Transverse colon (tissue), 4 donors: ENCODE measurements at regions not wholly inside any gene's neighbourhood (a gene's known extent, or its start where the extent isn't known, plus 50 kb on each side); places are given as distances from the start of the nearest gene placed in this dataset.

Experiments used
- CTCF ChIP-seq, 5 experiments: fragments of 200-600 bp in 3 of 5; fragments of 450-650 bp in 2 of 5; sonication (generic) in 3 of 5; IDR thresholded peaks; 1 replicate in 2 of 5; 2 replicates in 3 of 5; pipeline ENCODE4 v1.5.1; 2016 to 2017; ENCODE audit warnings: antibody characterized with exemption in 5 of 5, inconsistent platforms in 3 of 5, mild to moderate bottlenecking in 2 of 5, moderate library complexity in 1 of 5
- POLR2A ChIP-seq: fragments of 450-650 bp; IDR thresholded peaks from one replicate; pipeline ENCODE4 v1.6.1; 2016; ENCODE audit warnings: antibody characterized with exemption, mild to moderate bottlenecking, moderate library complexity
- POLR2AphosphoS5 ChIP-seq, 3 donors: sonication (generic); formaldehyde crosslinking; IDR thresholded peaks; one replicate each; pipeline ENCODE4 v1.6.1; 2016; ENCODE audit warnings: antibody characterized with exemption in 3 of 3

GRCh38 chr2:11103984-11104793 is 51.1 kb upstream of the SLC66A3 start:
- TF ChIP-seq CTCF (IDR thresholded peaks at IDR 0.05) (no peak), POLR2AphosphoS5 (IDR thresholded peaks at IDR 0.05) (no peak), POLR2A (no peak)
